AG09319 (cell line): ENCODE measurements at regions not wholly inside any gene's neighbourhood (a gene's known extent, or its start where the extent isn't known, plus 50 kb on each side); places are given as distances from the start of the nearest gene placed in this dataset.

ENCODE experiments used
- DNase-seq: peaks from one replicate; pipeline ENCODE4 v3.0.0-alpha.2; 2010; ENCODE audit warnings: low read depth; ENCODE audit errors: extremely low read depth
- TF ChIP-seq, protein P1 (sequence below): IDR thresholded peaks from 2 replicates; pipeline ENCODE4 v1.5.1; 2011; ENCODE audit warnings: low read depth, mild to moderate bottlenecking, inconsistent platforms, low read length, moderate library complexity

DNA sequence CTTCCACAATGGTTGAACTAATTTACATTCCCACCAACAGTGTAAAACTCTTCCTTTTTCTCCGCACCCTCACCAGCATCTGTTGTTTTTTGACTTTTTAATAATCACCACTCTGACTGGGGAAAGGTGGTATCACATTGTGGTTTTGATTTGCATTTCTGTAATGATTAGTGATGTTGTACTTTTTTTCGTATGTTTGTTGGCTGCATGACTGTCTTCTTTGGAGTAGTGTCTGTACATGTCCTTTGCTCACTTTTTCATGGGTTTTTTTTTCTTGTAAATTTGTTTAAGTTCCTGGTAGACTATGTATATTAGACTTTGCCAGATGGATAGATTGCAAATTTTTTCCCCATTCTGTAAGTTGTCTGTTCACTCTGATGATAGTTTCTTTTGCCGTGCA lies 574.8 kb downstream of the KCNJ3 start:
- no peak for DNase-seq
- TF ChIP-seq, protein P1, sequence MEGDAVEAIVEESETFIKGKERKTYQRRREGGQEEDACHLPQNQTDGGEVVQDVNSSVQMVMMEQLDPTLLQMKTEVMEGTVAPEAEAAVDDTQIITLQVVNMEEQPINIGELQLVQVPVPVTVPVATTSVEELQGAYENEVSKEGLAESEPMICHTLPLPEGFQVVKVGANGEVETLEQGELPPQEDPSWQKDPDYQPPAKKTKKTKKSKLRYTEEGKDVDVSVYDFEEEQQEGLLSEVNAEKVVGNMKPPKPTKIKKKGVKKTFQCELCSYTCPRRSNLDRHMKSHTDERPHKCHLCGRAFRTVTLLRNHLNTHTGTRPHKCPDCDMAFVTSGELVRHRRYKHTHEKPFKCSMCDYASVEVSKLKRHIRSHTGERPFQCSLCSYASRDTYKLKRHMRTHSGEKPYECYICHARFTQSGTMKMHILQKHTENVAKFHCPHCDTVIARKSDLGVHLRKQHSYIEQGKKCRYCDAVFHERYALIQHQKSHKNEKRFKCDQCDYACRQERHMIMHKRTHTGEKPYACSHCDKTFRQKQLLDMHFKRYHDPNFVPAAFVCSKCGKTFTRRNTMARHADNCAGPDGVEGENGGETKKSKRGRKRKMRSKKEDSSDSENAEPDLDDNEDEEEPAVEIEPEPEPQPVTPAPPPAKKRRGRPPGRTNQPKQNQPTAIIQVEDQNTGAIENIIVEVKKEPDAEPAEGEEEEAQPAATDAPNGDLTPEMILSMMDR = no peak

DNA sequence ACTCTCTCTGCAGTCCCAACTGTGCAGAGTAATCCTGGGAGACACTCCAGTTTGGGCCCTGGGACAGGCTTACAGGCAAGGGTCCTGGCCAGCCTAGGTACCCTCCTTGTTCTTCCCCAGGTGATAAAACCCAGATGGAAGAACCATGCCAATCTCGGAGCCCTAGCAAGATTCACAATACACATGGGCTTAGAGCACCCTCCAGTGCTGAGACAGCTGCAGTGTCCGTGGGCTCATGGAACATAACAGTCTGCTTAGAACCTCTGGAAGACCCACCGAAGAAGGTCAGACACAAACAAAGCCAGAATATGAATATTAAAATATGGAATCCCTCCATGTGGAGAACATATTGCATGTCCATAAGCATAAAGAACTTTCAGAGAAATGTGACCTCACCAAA lies 568.1 kb downstream of the KCNJ3 start:
- TF ChIP-seq, protein P1 = no peak
- no peak for DNase-seq

DNA sequence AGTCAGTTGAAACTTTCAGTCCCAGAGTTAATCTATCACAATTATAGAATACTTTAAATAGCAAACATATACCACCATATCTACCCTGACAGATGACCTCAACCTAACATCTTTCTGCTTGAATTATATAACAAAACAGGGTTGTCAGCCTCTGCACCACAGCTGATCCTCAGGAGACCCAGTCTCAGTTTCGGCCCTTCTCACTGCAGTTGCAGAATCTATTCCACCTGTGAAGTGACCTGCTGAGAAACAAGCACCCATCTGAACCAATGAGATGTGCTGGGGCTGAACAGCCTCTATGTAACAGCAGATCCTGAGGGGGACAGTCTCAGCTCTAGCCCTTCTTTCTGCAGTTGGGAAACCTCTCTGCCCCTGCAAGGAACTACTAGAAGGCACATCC lies 567.6 kb downstream of the KCNJ3 start:
- TF ChIP-seq, protein P1 = no peak
- no peak for DNase-seq

DNA sequence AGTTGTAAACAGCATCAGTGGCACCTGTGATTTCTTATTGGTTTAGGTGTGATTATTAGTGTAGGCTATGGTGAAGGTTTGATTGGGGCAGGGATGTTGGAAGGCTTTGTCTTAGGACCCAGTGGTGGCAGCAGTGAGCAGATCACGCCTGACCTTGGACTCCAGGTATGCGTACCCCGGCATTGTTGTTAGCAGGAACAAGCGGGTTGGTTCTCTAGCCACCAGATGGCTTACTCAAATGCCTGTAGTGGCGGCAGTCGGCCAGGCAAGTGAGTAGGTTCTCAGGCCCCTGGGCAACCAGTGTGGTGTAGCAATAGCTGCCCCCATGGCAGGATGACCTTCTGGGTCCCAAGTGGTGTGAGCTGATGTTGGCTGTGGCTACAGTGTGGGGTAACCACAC lies 558.3 kb downstream of the KCNJ3 start:
- TF ChIP-seq, protein P1 = no peak
- DNase-seq = no peak

DNA sequence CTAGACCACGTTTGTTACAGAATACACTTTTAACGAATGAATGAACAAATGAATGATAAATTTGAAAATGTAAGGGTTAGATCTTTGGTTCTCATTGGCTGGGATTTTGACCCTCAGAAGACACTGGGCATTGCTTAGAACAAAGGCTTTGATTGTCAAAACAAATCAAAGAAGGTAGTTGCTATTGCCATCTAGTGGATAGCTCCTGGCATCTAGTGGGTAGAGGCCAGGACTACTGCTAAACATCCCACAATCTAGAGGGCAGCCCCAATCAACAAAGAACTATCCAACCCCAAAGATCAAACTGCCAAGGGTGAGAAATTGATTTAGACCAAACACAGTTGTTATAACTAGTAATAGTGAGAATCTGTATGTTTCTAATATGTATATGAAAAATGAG lies 552.3 kb downstream of the KCNJ3 start:
- DNase-seq = no peak
- TF ChIP-seq, protein P1 = no peak

DNA sequence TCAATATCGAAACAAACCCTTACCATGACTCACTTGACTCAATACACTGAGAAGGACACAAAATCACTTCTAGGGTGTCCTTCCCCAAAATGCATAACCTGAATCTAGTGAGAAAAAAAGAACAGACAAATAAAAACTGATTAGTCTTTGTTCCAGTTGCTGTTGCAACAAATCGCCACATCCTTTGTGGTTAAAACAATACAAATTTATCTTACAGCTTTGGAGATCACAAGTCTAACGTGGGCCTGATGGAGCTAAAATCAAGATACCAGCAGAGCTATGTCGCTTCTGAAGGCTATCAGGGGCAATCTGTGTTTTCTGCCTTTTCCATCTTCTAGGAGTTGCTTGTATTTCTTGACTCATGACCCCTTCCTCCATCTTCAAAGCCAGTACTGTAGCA lies 541.7 kb downstream of the KCNJ3 start:
- TF ChIP-seq, protein P1 = no peak
- DNase-seq = no peak

DNA sequence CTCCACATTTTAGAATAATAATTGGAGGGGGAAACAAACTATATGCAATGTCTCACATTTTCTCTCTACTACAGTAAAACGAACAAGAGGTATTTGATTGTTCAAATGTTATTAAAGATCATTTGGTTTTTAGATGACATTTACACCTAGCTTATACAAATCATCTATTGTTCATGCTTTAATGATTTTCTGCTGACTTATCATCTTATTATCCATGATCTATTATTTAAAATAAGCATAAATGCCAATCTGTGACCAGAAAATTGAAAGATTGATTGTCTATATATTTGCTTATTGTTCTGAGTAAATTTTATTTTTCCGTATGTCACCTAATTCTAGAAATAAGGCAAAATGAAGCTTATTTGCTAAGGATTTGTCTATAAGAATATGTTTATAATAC lies 537.2 kb downstream of the KCNJ3 start:
- TF ChIP-seq, protein P1 = no peak
- DNase-seq = no peak
